Activated T-cell treated with anti-CD3 and anti-CD28 coated beads, Interleukin-2, amount 50 U/mL, for 48 hours (primary cell): ENCODE measurements at regions not wholly inside any gene's neighbourhood (a gene's known extent, or its start where the extent isn't known, plus 50 kb on each side); places are given as distances from the start of the nearest gene placed in this dataset.

Source experiments
- DNase-seq, 2 experiments: peaks; one replicate each; pipeline ENCODE4 v3.0.0-alpha.2; 2020

GRCh38 chr14:101184104-101184455, 280.6 kb upstream of the RTL1 start:
- no peak for DNase-seq

GRCh38 chr14:101184572-101184971, 281.1 kb upstream of the RTL1 start:
- no peak for DNase-seq

GRCh38 chr14:101185073-101185835, 281.7 kb upstream of the RTL1 start:
- no peak for DNase-seq

- no peak for DNase-seq
Measured at GRCh38 chr14:101185946-101186345, 282.4 kb upstream of the RTL1 start.

- no peak for DNase-seq
Measured at GRCh38 chr14:101186544-101186943, 283.0 kb upstream of the RTL1 start.

GRCh38 chr14:101186992-101187815, 283.7 kb upstream of the RTL1 start:
- no peak for DNase-seq

GRCh38 chr14:101187816-101188570, 284.5 kb upstream of the RTL1 start:
- no peak for DNase-seq

GRCh38 chr14:101188571-101188915, 285.0 kb upstream of the RTL1 start:
- no peak for DNase-seq

- DNase-seq: no peak
Measured at GRCh38 chr14:101189266-101189665, 285.7 kb upstream of the RTL1 start.

- DNase-seq: no peak
Measured at GRCh38 chr14:101189962-101190560, 286.5 kb upstream of the RTL1 start.

GRCh38 chr14:101191101-101191720, 287.7 kb upstream of the RTL1 start:
- no peak for DNase-seq

- no peak for DNase-seq
Measured at GRCh38 chr14:101191721-101192660, 288.5 kb upstream of the RTL1 start.

- no peak for DNase-seq
Measured at GRCh38 chr14:101192661-101193000, 289.1 kb upstream of the RTL1 start.

GRCh38 chr14:101193106-101193844, 289.8 kb upstream of the RTL1 start:
- no peak for DNase-seq

- no peak for DNase-seq
Measured at GRCh38 chr14:101193845-101194372, 290.4 kb upstream of the RTL1 start.

- DNase-seq: no peak
Measured at GRCh38 chr14:101194373-101195308, 291.1 kb upstream of the RTL1 start.

GRCh38 chr14:101195309-101195901, 291.9 kb upstream of the RTL1 start:
- no peak for DNase-seq

- no peak for DNase-seq
Measured at GRCh38 chr14:101196051-101196712, 292.7 kb upstream of the RTL1 start.
